Endothelial cell of umbilical vein (primary cell): ENCODE measurements at regions not wholly inside any gene's neighbourhood (a gene's known extent, or its start where the extent isn't known, plus 50 kb on each side); places are given as distances from the start of the nearest gene placed in this dataset.

Experiments
- BruUV-seq: library from RNA; stranded (reverse); fragments of 400-500 nt; replicated peaks from 2 replicates; lab custom pipeline; 2021; lab: Mats Ljungman, UMichigan
- CTCF ChIA-PET: fragments of 300-600, 350-600 bp; sonication (Branson Sonifier 250); formaldehyde crosslinking; loops from one replicate; lab custom pipeline; 2021; ENCODE audit warnings: antibody characterized with exemption, inconsistent platforms; lab: Charles Lee
- POLR2A ChIA-PET: fragments of 300-600, 350-600 bp; sonication (Branson Sonifier 250); formaldehyde crosslinking; loops from one replicate; lab custom pipeline; 2021; ENCODE audit warnings: antibody characterized with exemption, inconsistent platforms; lab: Charles Lee
- DNase-seq: peaks from one replicate; pipeline ENCODE4 v3.0.0-alpha.2; 2011; ENCODE audit warnings: low read depth, low spot score
- FAIRE-seq: peaks from 2 replicates; lab custom pipeline; 2011; peaks lifted over from hg19 to GRCh38; lab: Jason Lieb, UNC
- H2AFZ ChIP-seq: 2 replicates; pipeline ENCODE4 v1.6.0; 2012; ENCODE audit warnings: low read depth, low read length, control low read depth, inconsistent platforms
- H3K27ac ChIP-seq: 2 replicates; pipeline ENCODE4 v1.5.1; 2011; ENCODE audit warnings: low read depth, mild to moderate bottlenecking, control low read depth, low read length, moderate library complexity; ENCODE audit not compliant: insufficient read depth
- H3K27me3 ChIP-seq, 2 experiments: 2 replicates each; pipeline versions ENCODE4 v1.6.0 to v1.6.1; 2011; ENCODE audit warnings: low read length in 2 of 2, mixed read lengths in 1 of 2; ENCODE audit not compliant: control insufficient read depth in 2 of 2, insufficient read depth in 2 of 2
- H3K36me3 ChIP-seq, 2 experiments: 2 replicates in 1 of 2; 3 replicates in 1 of 2; pipeline ENCODE4 v1.5.1; 2011; ENCODE audit warnings: low read length in 2 of 2, mild to moderate bottlenecking in 1 of 2, moderate library complexity in 1 of 2; ENCODE audit not compliant: control insufficient read depth in 2 of 2, insufficient read depth in 2 of 2; ENCODE audit errors: extremely low read depth in 1 of 2
- H3K4me1 ChIP-seq: 3 replicates; pipeline ENCODE4 v1.5.1; 2011; ENCODE audit warnings: mild to moderate bottlenecking, low read length; ENCODE audit not compliant: control insufficient read depth, insufficient read depth; ENCODE audit errors: extremely low read depth
- H3K4me2 ChIP-seq: 2 replicates; pipeline ENCODE4 v1.6.1; 2011; ENCODE audit warnings: low read length, control low read depth, mixed read lengths; ENCODE audit not compliant: insufficient read depth
- H3K4me3 ChIP-seq, 3 experiments: fragments of 200-600 bp in 1 of 3; sonication (generic), shearing (Covaris generic) in 1 of 3; replicated peaks in 1 of 3; 2 replicates each; pipeline ENCODE4 v1.5.1; 2011 to 2016; ENCODE audit warnings: control low read depth in 3 of 3, low read length in 3 of 3, mild to moderate bottlenecking in 2 of 3, inconsistent platforms in 1 of 3, low read depth in 1 of 3, moderate library complexity in 1 of 3; ENCODE audit not compliant: insufficient read depth in 1 of 3
- H3K79me2 ChIP-seq: 2 replicates; pipeline ENCODE4 v1.6.0; 2012; ENCODE audit warnings: low read length, inconsistent platforms; ENCODE audit not compliant: control insufficient read depth, insufficient read depth
- H3K9ac ChIP-seq: replicated peaks from 2 replicates; pipeline ENCODE3; 2011; ENCODE audit warnings: low read length, control low read depth; ENCODE audit not compliant: insufficient read depth; ENCODE audit errors: extremely low read depth
- H3K9me1 ChIP-seq: replicated peaks from 3 replicates; pipeline ENCODE4 v1.6.0; 2011; ENCODE audit warnings: mild to moderate bottlenecking, low read length; ENCODE audit not compliant: control insufficient read depth, insufficient read depth; ENCODE audit errors: extremely low read depth
- H3K9me3 ChIP-seq: replicated peaks from 2 replicates; pipeline ENCODE4 v1.5.1; 2012; ENCODE audit warnings: low read length, inconsistent platforms; ENCODE audit not compliant: control insufficient read depth, insufficient read depth
- H4K20me1 ChIP-seq: replicated peaks from 2 replicates; pipeline ENCODE3; 2011; ENCODE audit warnings: mild to moderate bottlenecking, low read length; ENCODE audit not compliant: control insufficient read depth, insufficient read depth; ENCODE audit errors: extremely low read depth
- CTCF ChIP-seq, 2 donors: IDR thresholded peaks; 1 replicate in 1 of 2; 2 replicates in 1 of 2; pipeline ENCODE4 v1.5.1; 2011; ENCODE audit warnings: low read length in 2 of 2, mild to moderate bottlenecking in 2 of 2, moderate library complexity in 2 of 2, control low read depth in 1 of 2, inconsistent platforms in 1 of 2, low read depth in 1 of 2; ENCODE audit not compliant: insufficient read depth in 1 of 2; ENCODE audit errors: extremely low read depth in 1 of 2
- EZH2 ChIP-seq: IDR thresholded peaks from 2 replicates; pipeline ENCODE4 v1.6.1; 2012; ENCODE audit warnings: borderline replicate concordance, low read depth, mild to moderate bottlenecking, moderate library complexity, low read length, inconsistent platforms; ENCODE audit not compliant: severe bottlenecking
- FOS ChIP-seq: IDR thresholded peaks from 2 replicates; pipeline ENCODE4 v1.6.1; 2011; ENCODE audit warnings: mild to moderate bottlenecking, low read length, moderate library complexity, borderline replicate concordance; ENCODE audit not compliant: insufficient read depth
- GATA2 ChIP-seq: IDR thresholded peaks from 2 replicates; pipeline ENCODE4 v1.7.0; 2011; ENCODE audit warnings: low read depth, mild to moderate bottlenecking, moderate library complexity, mixed read lengths, low read length; ENCODE audit not compliant: insufficient read length, insufficient read depth
- JUN ChIP-seq: IDR thresholded peaks from 2 replicates; pipeline ENCODE4 v1.6.1; 2011; ENCODE audit warnings: borderline replicate concordance, low read depth; ENCODE audit not compliant: insufficient read length, insufficient read depth
- MAX ChIP-seq: IDR thresholded peaks from 2 replicates; pipeline ENCODE4 v1.6.1; 2011; ENCODE audit not compliant: insufficient read depth, insufficient read length
- MYC ChIP-seq: IDR thresholded peaks from one replicate; pipeline ENCODE4 v1.6.1; 2011; ENCODE audit warnings: mild to moderate bottlenecking, low read depth, low read length
- POLR2A ChIP-seq: IDR thresholded peaks from 2 replicates; pipeline ENCODE4 v1.6.1; 2012; ENCODE audit warnings: low read depth, mild to moderate bottlenecking, control low read depth, low read length
- POLR2AphosphoS5 ChIP-seq: IDR thresholded peaks from 2 replicates; pipeline ENCODE4 v1.6.1; 2012; ENCODE audit warnings: low read depth, mild to moderate bottlenecking, control low read depth, low read length, moderate library complexity; ENCODE audit not compliant: insufficient read depth
- dilution Hi-C: fragments of 300-500 bp; cut with MboI; formaldehyde crosslinking; loops from one replicate; pipeline ENCODE4 v1.15.0; 2019; ENCODE audit warnings: low sequenced_read_pairs; ENCODE audit not compliant: extremely low pct_ligation_motif_present
- intact Hi-C: fragments of 100-400 bp; cut with micrococcal nuclease; formaldehyde crosslinking; loops from one replicate; pipeline ENCODE4 v1.10.0; 2022

GRCh38 chr6:167470101-167470835 lies 145.4 kb downstream of the TTLL2 start:
- FAIRE-seq (no peak), DNase-seq (no peak)
- H3K27ac ChIP-seq: no peak overlapping the region
- H4K20me1 ChIP-seq: no peaks in the 10 kb centered on the region
- peaks cover 6% of the 10 kb centered on the region for H3K4me1 ChIP-seq
- intact Hi-C loops: no loop called here
- no peak overlapping the region for H2AFZ ChIP-seq
- ChIA-PET POLR2A (no interaction called here), CTCF (no interaction called here)
- H3K9me1 ChIP-seq: no peaks in the 10 kb centered on the region
- no peaks in the 10 kb centered on the region for H3K79me2 ChIP-seq
- no peak overlapping the region for H3K4me2 ChIP-seq
- no peaks in the 10 kb centered on the region for H3K36me3 ChIP-seq
- BruUV-seq: no TSS peak
- no peaks in the 10 kb centered on the region for H3K27me3 ChIP-seq
- dilution Hi-C loops: no loop called here
- H3K4me3 ChIP-seq: no peak overlapping the region
- no peaks in the 10 kb centered on the region for H3K9me3 ChIP-seq
- H3K9ac ChIP-seq: no peak overlapping the region
- no peak for TF ChIP-seq MYC
- no peak for TF ChIP-seq GATA2
- no peak for TF ChIP-seq EZH2
- no peak for TF ChIP-seq CTCF (IDR thresholded peaks at IDR 0.05; ENCODE audit: extremely low read depth in 1 of 2, insufficient read depth in 1 of 2, low read depth in 1 of 2, low read length in 2 of 2)
- TF ChIP-seq JUN: no peak
- TF ChIP-seq FOS: no peak
- TF ChIP-seq MAX: no peak
- TF ChIP-seq POLR2A: no peak
- TF ChIP-seq POLR2AphosphoS5: no peak
